Heart left ventricle (tissue), 16 donors: ENCODE measurements at regions not wholly inside any gene's neighbourhood (a gene's known extent, or its start where the extent isn't known, plus 50 kb on each side); places are given as distances from the start of the nearest gene placed in this dataset.
"Not testable (repeated sequence)": the region's sequence is repeated elsewhere in the genome, so short reads cannot be mapped to it uniquely, and the experiment has no call there.

Experiments
- ATAC-seq, 4 donors: fragments of 200-7000 bp; cut with Tn5 transposase; one replicate each; pipeline ENCODE4 v1.9.1; 2020 to 2022; ENCODE audit warnings: moderate library complexity in 4 of 4, mild to moderate bottlenecking in 3 of 4, moderate number of reproducible peaks in 1 of 4
- DNase-seq, 5 donors: peaks; one replicate each; pipeline ENCODE4 v3.0.0-alpha.2; 2020
- H3K27ac ChIP-seq, 12 donors: fragments of 200-600 bp; sonication (generic) in 4 of 12; one replicate each; pipeline versions ENCODE4 v1.5.0 to v1.8.0; 2016 to 2022; ENCODE audit warnings: mild to moderate bottlenecking in 2 of 12
- H3K27me3 ChIP-seq, 9 donors: fragments of 200-600 bp; sonication (generic) in 2 of 9; one replicate each; pipeline versions ENCODE4 v1.5.1 to v1.8.0; 2016 to 2022; ENCODE audit warnings: mild to moderate bottlenecking in 3 of 9
- H3K36me3 ChIP-seq, 9 donors: fragments of 200-600 bp; sonication (generic) in 2 of 9; one replicate each; pipeline versions ENCODE4 v1.5.0 to v1.8.0; 2018 to 2022; ENCODE audit warnings: mild to moderate bottlenecking in 2 of 9
- H3K4me1 ChIP-seq, 12 donors: fragments of 200-600 bp; sonication (generic) in 4 of 12; one replicate each; pipeline versions ENCODE4 v1.5.0 to v1.8.0; 2016 to 2022; ENCODE audit warnings: mild to moderate bottlenecking in 3 of 12
- H3K4me3 ChIP-seq, 12 donors: fragments of 200-600 bp; sonication (generic) in 4 of 12; one replicate each; pipeline versions ENCODE4 v1.5.0 to v1.8.0; 2017 to 2022; ENCODE audit warnings: mild to moderate bottlenecking in 9 of 12, moderate library complexity in 4 of 12
- H3K9me3 ChIP-seq, 12 donors: fragments of 200-600 bp; sonication (generic) in 4 of 12; one replicate each; pipeline versions ENCODE4 v1.5.0 to v1.8.0; 2016 to 2022; ENCODE audit warnings: mild to moderate bottlenecking in 1 of 12
- CTCF ChIP-seq, 12 donors: fragments of 200-600 bp; sonication (generic) in 4 of 12; IDR thresholded peaks; one replicate each; pipeline versions ENCODE4 v1.5.0 to v1.8.0; 2018 to 2022; ENCODE audit warnings: antibody characterized with exemption in 12 of 12, mild to moderate bottlenecking in 5 of 12
- POLR2A ChIP-seq, 2 donors: fragments of 450-650 bp; IDR thresholded peaks; one replicate each; pipeline ENCODE4 v1.6.1; 2017; ENCODE audit warnings: antibody characterized with exemption in 2 of 2, mild to moderate bottlenecking in 2 of 2, moderate library complexity in 2 of 2
- WGBS, 4 donors: extraction: QIAGEN DNeasy Blood & Tissue Kit in 2 of 4; methylation state at CpG; one replicate each; pipeline versions ENCODE4 v1.1.5 to v1.1.7; 2013 to 2018; 5-methylcytosine and 5-hydroxymethylcytosine counted together
- intact Hi-C, 10 donors: fragments of 100-400 bp; cut with DNase I; formaldehyde crosslinking; loops; one replicate each; pipeline versions ENCODE4 v1.11.1 to v1.14.2; 2022
- donor health status: ischemic (EF 13 %, LVEDD 7.1; RV severe dilation, severe dysfunction).
- donor health status: healthy with polysubstance abuse.
- donor health status: DM: no; HTN: yes; CAD: no.
- donor health status: DM: no; HTN: no; CAD: no.
- donor health status: ischemic (EF 25% LVEDD 6.9; RV normal size, moderate dysfunction).
- donor health status: ischemic (EF 25% LVEDD 5.7; RV mildly dilated, moderate dysfunction).
- donor health status: healthy.
- donor health status: DM: yes; HTN: yes; CAD: no.
- donor health status: ischemic (EF 35%, LVEDD 5.7; RV mildly dilated, moderate dysfunction).
- donor health status: nonischemic (EF 11% LVEDD 7.7; RV severe dilation, severe dysfunction).
- donor health status: DM: yes; HTN: yes; CAD: no.
- donor health status: PGD.
- donor health status: ischemic (EF 29% LVEDD 5.4; RV normal size, mild dysfunction).
- donor health status: nonischemic (EF 23%, LVEDD 6.1; RV moderate dilation, normal function).

DNA sequence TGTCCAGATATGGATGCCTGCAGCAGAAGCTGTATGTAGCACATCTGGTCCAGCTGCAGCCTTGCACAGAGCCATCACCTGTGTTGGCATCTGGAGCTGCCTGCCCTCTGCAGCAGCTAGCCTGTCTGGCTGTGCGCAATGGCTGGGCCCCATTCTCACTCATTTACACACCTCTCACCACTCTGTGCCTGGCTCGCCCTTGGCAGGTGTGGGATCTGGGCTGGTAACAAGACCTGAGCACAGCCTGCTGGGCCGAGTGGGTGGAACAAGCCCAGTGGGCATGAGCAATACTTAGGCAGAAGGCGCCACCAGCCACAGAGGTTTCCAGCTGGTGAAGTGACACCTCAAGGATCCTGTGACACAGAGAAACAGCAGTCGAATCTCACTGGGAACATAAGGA, 714.1 kb downstream of the NUP35 start:
- 65 to 79% (median 76%) methylated on average over 4 to 5 of the region's 5 CpGs for WGBS, 4 donors
- Histone ChIP-seq H3K27me3 (no peaks in the 10 kb centered on the region), H3K27ac (no peak overlapping the region), H3K4me1 (no peaks in the 10 kb centered on the region), H3K9me3 (peaks cover 0 to 3% (median 0%) of the 10 kb centered on the region in 12 donors), H3K36me3 (no peaks in the 10 kb centered on the region), H3K4me3 (no peak overlapping the region)
- ATAC-seq (no peak), DNase-seq (peak in 1 of 5 donors; percentile 45)
- intact Hi-C loops = no loop called here
- TF ChIP-seq POLR2A (IDR thresholded peaks at IDR 0.05) = no peak
- no peak for TF ChIP-seq CTCF (IDR thresholded peaks at IDR 0.05)

- Histone ChIP-seq H3K27ac (no peak overlapping the region), H3K4me1 (no peaks in the 10 kb centered on the region), H3K36me3 (no peaks in the 10 kb centered on the region), H3K9me3 (peaks cover 0 to 3% (median 0%) of the 10 kb centered on the region in 12 donors), H3K27me3 (no peaks in the 10 kb centered on the region), H3K4me3 (no peak overlapping the region)
- WGBS, 4 donors = 32 to 61% (median 43%) methylated on average over 3 to 4 of the region's 4 CpGs
- TF ChIP-seq POLR2A (IDR thresholded peaks at IDR 0.05) = no peak
- TF ChIP-seq CTCF (IDR thresholded peaks at IDR 0.05) = no peak
- DNase-seq (no peak), ATAC-seq (no peak)
- intact Hi-C loops = no loop called here
Observed at GRCh38 chr2:183840061-183840584, 715.9 kb downstream of the NUP35 start.

GRCh38 chr2:183849826-183850225, 725.6 kb downstream of the NUP35 start:
- 71 to 89% (median 77%) methylated on average over 4 to 11 of the region's 11 CpGs for WGBS, 4 donors
- H3K27ac ChIP-seq, DNase-seq, H3K27me3 ChIP-seq, H3K4me1 ChIP-seq, H3K4me3 ChIP-seq, H3K36me3 ChIP-seq, ATAC-seq, intact Hi-C loops: not testable (repeated sequence)
- peaks cover 0 to 17% (median 0%) of the 10 kb centered on the region in 12 donors for H3K9me3 ChIP-seq

DNA sequence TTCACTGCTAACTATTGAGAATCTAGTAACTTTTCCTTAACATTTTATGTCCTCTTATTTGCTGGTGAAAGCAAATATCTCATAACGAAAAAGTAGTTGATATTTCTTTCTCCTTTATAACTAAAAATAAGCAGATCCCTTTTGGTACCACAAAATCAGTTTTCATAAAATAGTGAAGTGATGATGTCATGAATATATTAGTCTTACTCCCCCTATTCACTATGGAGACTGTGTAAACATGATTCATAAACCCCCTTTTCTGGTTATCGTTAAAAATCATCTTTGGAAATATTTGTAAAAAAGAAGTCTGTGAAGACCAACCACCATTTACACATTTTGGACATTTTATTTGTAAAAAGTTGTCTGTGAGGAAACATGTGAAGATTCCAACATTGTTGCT, 734.9 kb downstream of the NUP35 start:
- DNase-seq (no peak), ATAC-seq (no peak)
- Histone ChIP-seq H3K4me3 (no peak overlapping the region), H3K4me1 (no peaks in the 10 kb centered on the region), H3K9me3 (peaks cover 0 to 19% (median 3%) of the 10 kb centered on the region in 12 donors), H3K36me3 (no peaks in the 10 kb centered on the region), H3K27me3 (no peaks in the 10 kb centered on the region), H3K27ac (no peak overlapping the region)
- 66 to 80% (median 70%) methylated on average over 2 of the region's 2 CpGs for WGBS, 4 donors
- intact Hi-C loops = no loop called here
- TF ChIP-seq CTCF (IDR thresholded peaks at IDR 0.05) (no peak), POLR2A (IDR thresholded peaks at IDR 0.05) (no peak)

GRCh38 chr2:183866666-183867065, 731.7 kb upstream of the ZNF804A start:
- H3K4me3 ChIP-seq = no peak overlapping the region
- no peaks in the 10 kb centered on the region for H3K4me1 ChIP-seq
- DNase-seq (no peak), ATAC-seq (no peak)
- no peak overlapping the region for H3K27ac ChIP-seq
- intact Hi-C loops = no loop called here
- no peaks in the 10 kb centered on the region for H3K36me3 ChIP-seq
- no peaks in the 10 kb centered on the region for H3K27me3 ChIP-seq
- no peaks in the 10 kb centered on the region for H3K9me3 ChIP-seq
- WGBS, 4 donors = 72 to 88% (median 83%) methylated on average over 2 of the region's 2 CpGs
- TF ChIP-seq CTCF (IDR thresholded peaks at IDR 0.05) = no peak
